Neural progenitor cell (in vitro differentiated cells): ENCODE measurements at regions not wholly inside any gene's neighbourhood (a gene's known extent, or its start where the extent isn't known, plus 50 kb on each side); places are given as distances from the start of the nearest gene placed in this dataset.

Source experiments
- DNase-seq: peaks from one replicate; pipeline ENCODE4 v3.0.0-alpha.2; 2016; ENCODE audit warnings: low spot score
- H2AFZ ChIP-seq: fragments of 200-600 bp; sonication (generic); replicated peaks from 2 replicates; pipeline ENCODE4 v1.6.1; 2016; ENCODE audit warnings: antibody characterized with exemption
- H3F3A ChIP-seq: fragments of 200-600 bp; sonication (generic); 2 replicates; pipeline ENCODE4 v1.6.1; 2016; ENCODE audit warnings: antibody characterized with exemption, low read depth
- H3K27ac ChIP-seq: fragments of 200-600 bp; sonication (generic); 2 replicates; pipeline ENCODE4 v1.5.1; 2016; ENCODE audit warnings: mild to moderate bottlenecking
- H3K27me3 ChIP-seq: fragments of 200-600 bp; sonication (generic); 2 replicates; pipeline ENCODE4 v1.6.1; 2016; ENCODE audit warnings: mild to moderate bottlenecking, moderate library complexity
- H3K36me3 ChIP-seq: fragments of 200-600 bp; sonication (generic); 2 replicates; pipeline ENCODE4 v1.5.1; 2016
- H3K4me1 ChIP-seq: fragments of 200-600 bp; sonication (generic); 2 replicates; pipeline ENCODE4 v1.6.1; 2016; ENCODE audit warnings: mixed run types
- H3K4me2 ChIP-seq: fragments of 200-600 bp; sonication (generic); 2 replicates; pipeline ENCODE4 v1.6.1; 2016
- H3K4me3 ChIP-seq: fragments of 200-600 bp; sonication (generic); 2 replicates; pipeline ENCODE4 v1.5.1; 2016
- H3K79me2 ChIP-seq: fragments of 200-600 bp; sonication (generic); 2 replicates; pipeline ENCODE4 v1.6.1; 2016; ENCODE audit warnings: low read depth
- H3K9ac ChIP-seq: fragments of 200-600 bp; sonication (generic); 2 replicates; pipeline ENCODE4 v1.6.1; 2016
- H3K9me3 ChIP-seq: fragments of 200-600 bp; sonication (generic); 2 replicates; pipeline ENCODE4 v1.5.1; 2016; ENCODE audit warnings: low read depth
- H4K20me1 ChIP-seq: fragments of 200-600 bp; sonication (generic); 2 replicates; pipeline ENCODE4 v1.6.1; 2016; ENCODE audit warnings: low read depth
- H3K27ac Mint-ChIP-seq: 3 replicates; pipeline ENCODE4 v1.8.0; 2021; ENCODE audit warnings: mixed read lengths
- H3K27me3 Mint-ChIP-seq: 2 replicates; pipeline ENCODE4 v1.8.0; 2022; ENCODE audit warnings: low read depth, mild to moderate bottlenecking, inconsistent platforms, moderate library complexity, mixed read lengths; ENCODE audit not compliant: insufficient read depth
- H3K36me3 Mint-ChIP-seq: 3 replicates; pipeline ENCODE4 v1.8.0; 2021; ENCODE audit warnings: mixed read lengths
- H3K4me1 Mint-ChIP-seq: 3 replicates; pipeline ENCODE4 v1.8.0; 2021; ENCODE audit warnings: mixed read lengths
- H3K4me3 Mint-ChIP-seq: 3 replicates; pipeline ENCODE4 v1.8.0; 2021; ENCODE audit warnings: mild to moderate bottlenecking, moderate library complexity, mixed read lengths
- H3K9me3 Mint-ChIP-seq: 3 replicates; pipeline ENCODE4 v1.8.0; 2020; ENCODE audit warnings: mixed read lengths
- CTCF ChIP-seq: fragments of 200-600 bp; sonication (generic); IDR thresholded peaks from 2 replicates; pipeline ENCODE4 v1.5.1; 2017; ENCODE audit warnings: antibody characterized with exemption, mild to moderate bottlenecking
- EZH2 ChIP-seq: fragments of 200-600 bp; sonication (generic); IDR thresholded peaks from 2 replicates; pipeline ENCODE4 v1.6.1; 2017; ENCODE audit warnings: antibody characterized with exemption, mild to moderate bottlenecking, moderate library complexity
- EZH2phosphoT487 ChIP-seq: fragments of 200-600 bp; sonication (generic); IDR thresholded peaks from 2 replicates; pipeline ENCODE4 v1.6.1; 2017; ENCODE audit warnings: antibody characterized with exemption

GRCh38 chr3:83140983-83141382 is 1379.5 kb upstream of the GBE1 start:
- Mint-ChIP-seq H3K4me3 (no peak overlapping the region), H3K9me3 (no peaks in the 10 kb centered on the region), H3K4me1 (no peaks in the 10 kb centered on the region), H3K36me3 (no peaks in the 10 kb centered on the region), H3K27ac (no peak overlapping the region), H3K27me3 (no peaks in the 10 kb centered on the region)
- H4K20me1 ChIP-seq, result no peaks in the 10 kb centered on the region
- no peak for DNase-seq
- H2AFZ ChIP-seq, result no peak overlapping the region
- H3K79me2 ChIP-seq, result no peaks in the 10 kb centered on the region
- no peak overlapping the region for H3K4me3 ChIP-seq
- H3K27me3 ChIP-seq, result no peaks in the 10 kb centered on the region
- H3K36me3 ChIP-seq, result no peaks in the 10 kb centered on the region
- H3K9me3 ChIP-seq, result no peaks in the 10 kb centered on the region
- TF ChIP-seq EZH2 (no peak), CTCF (no peak), EZH2phosphoT487 (no peak)
- no peak overlapping the region for H3K9ac ChIP-seq
- H3F3A ChIP-seq, result no peaks in the 10 kb centered on the region
- no peak overlapping the region for H3K27ac ChIP-seq
- H3K4me1 ChIP-seq, result no peaks in the 10 kb centered on the region
- no peak overlapping the region for H3K4me2 ChIP-seq

GRCh38 chr3:83131236-83131635 is 1369.8 kb upstream of the GBE1 start:
- H3K9me3 Mint-ChIP-seq, result no peaks in the 10 kb centered on the region
- no peak overlapping the region for H3K4me3 ChIP-seq
- H3K27ac ChIP-seq, result no peak overlapping the region
- no peaks in the 10 kb centered on the region for H3K27me3 ChIP-seq
- no peaks in the 10 kb centered on the region for H3K9me3 ChIP-seq
- no peaks in the 10 kb centered on the region for H3K36me3 ChIP-seq
- no peaks in the 10 kb centered on the region for H3K79me2 ChIP-seq
- no peak overlapping the region for H3K27ac Mint-ChIP-seq
- H3K4me2 ChIP-seq, result no peak overlapping the region
- H3K9ac ChIP-seq, result no peak overlapping the region
- DNase-seq, result no peak
- H3K4me1 ChIP-seq, result no peaks in the 10 kb centered on the region
- H2AFZ ChIP-seq, result no peak overlapping the region
- no peaks in the 10 kb centered on the region for H3K27me3 Mint-ChIP-seq
- no peaks in the 10 kb centered on the region for H3K4me1 Mint-ChIP-seq
- no peak for TF ChIP-seq CTCF
- TF ChIP-seq EZH2phosphoT487, result no peak
- TF ChIP-seq EZH2, result no peak
- H3F3A ChIP-seq, result no peaks in the 10 kb centered on the region
- no peaks in the 10 kb centered on the region for H4K20me1 ChIP-seq
- no peaks in the 10 kb centered on the region for H3K36me3 Mint-ChIP-seq
- no peak overlapping the region for H3K4me3 Mint-ChIP-seq

- Histone ChIP-seq H3K4me3 (no peak overlapping the region), H3K9me3 (no peaks in the 10 kb centered on the region), H3K27ac (no peak overlapping the region), H3K79me2 (no peaks in the 10 kb centered on the region), H3K4me2 (no peak overlapping the region), H4K20me1 (no peaks in the 10 kb centered on the region), H3K36me3 (no peaks in the 10 kb centered on the region), H2AFZ (no peak overlapping the region), H3K4me1 (no peaks in the 10 kb centered on the region), H3K27me3 (no peaks in the 10 kb centered on the region), H3K9ac (no peak overlapping the region), H3F3A (no peaks in the 10 kb centered on the region)
- no peak for DNase-seq
- TF ChIP-seq CTCF (no peak), EZH2phosphoT487 (no peak), EZH2 (no peak)
- H3K27ac Mint-ChIP-seq, result no peak overlapping the region
- peaks cover 2% of the 10 kb centered on the region for H3K27me3 Mint-ChIP-seq
- H3K4me1 Mint-ChIP-seq, result no peaks in the 10 kb centered on the region
- H3K36me3 Mint-ChIP-seq, result no peaks in the 10 kb centered on the region
- H3K4me3 Mint-ChIP-seq, result no peak overlapping the region
- H3K9me3 Mint-ChIP-seq, result no peaks in the 10 kb centered on the region
Measured at GRCh38 chr3:83122774-83123350, 1361.4 kb upstream of the GBE1 start.
